ENCODE measurements at regions not wholly inside any gene's neighbourhood (a gene's known extent, or its start where the extent isn't known, plus 50 kb on each side); places are given as distances from the start of the nearest gene placed in this dataset.

- Histone ChIP-seq H3K27me3 (ENCODE audit: low read depth) (no peaks in the 10 kb centered on the region), H3K4me1 (peaks cover 20% of the 10 kb centered on the region), H3K27ac (replicated peaks) (peak overlapping the region; percentile 66), H3K9me3 (replicated peaks) (no peaks in the 10 kb centered on the region), H3K36me3 (no peaks in the 10 kb centered on the region), H3K4me3 (no peak overlapping the region)
- DNase-seq: no peak
- intact Hi-C loops (cut with micrococcal nuclease): no loop called here
- TF ChIP-seq CTCF (IDR thresholded peaks at IDR 0.05; ENCODE audit: borderline replicate concordance): no peak
Observed at GRCh38 chr5:89041249-89041779, 158.3 kb upstream of the MEF2C start.

- Histone ChIP-seq H3K9me3 (replicated peaks) (no peaks in the 10 kb centered on the region), H3K4me3 (no peak overlapping the region), H3K4me1 (peaks cover 15% of the 10 kb centered on the region), H3K36me3 (no peaks in the 10 kb centered on the region), H3K27ac (replicated peaks) (peak overlapping the region; percentile 51), H3K27me3 (ENCODE audit: low read depth) (no peaks in the 10 kb centered on the region)
- intact Hi-C loops (cut with micrococcal nuclease): loop anchor here (10.0 kb wide), 1 partner anchor 142 kb away; no protein-coding TSS in a partner anchor
- no peak for DNase-seq
- no peak for TF ChIP-seq CTCF (IDR thresholded peaks at IDR 0.05; ENCODE audit: borderline replicate concordance)
Observed at GRCh38 chr5:89036704-89037489, 153.9 kb upstream of the MEF2C start.

GRCh38 chr5:89036166-89036565 lies 153.2 kb upstream of the MEF2C start:
- Histone ChIP-seq H3K27me3 (ENCODE audit: low read depth) (no peaks in the 10 kb centered on the region), H3K4me1 (peaks cover 9% of the 10 kb centered on the region), H3K27ac (replicated peaks) (peak overlapping the region; percentile 51), H3K4me3 (no peak overlapping the region), H3K9me3 (replicated peaks) (no peaks in the 10 kb centered on the region), H3K36me3 (no peaks in the 10 kb centered on the region)
- intact Hi-C loops (cut with micrococcal nuclease): loop anchor here (10.0 kb wide), 1 partner anchor 141 kb away; no protein-coding TSS in a partner anchor
- DNase-seq: no peak
- TF ChIP-seq CTCF (IDR thresholded peaks at IDR 0.05; ENCODE audit: borderline replicate concordance): no peak

- DNase-seq: no peak
- H3K4me1 ChIP-seq: peaks cover 4% of the 10 kb centered on the region
- no peak overlapping the region for H3K4me3 ChIP-seq
- intact Hi-C loops (cut with micrococcal nuclease): loop anchor here (10.0 kb wide), 1 partner anchor 140 kb away; no protein-coding TSS in a partner anchor
- H3K36me3 ChIP-seq: no peaks in the 10 kb centered on the region
- no peak for TF ChIP-seq CTCF (IDR thresholded peaks at IDR 0.05; ENCODE audit: borderline replicate concordance)
- no peaks in the 10 kb centered on the region for H3K9me3 ChIP-seq (replicated peaks)
- no peak overlapping the region for H3K27ac ChIP-seq (replicated peaks)
- H3K27me3 ChIP-seq (ENCODE audit: low read depth): no peaks in the 10 kb centered on the region
Observed at GRCh38 chr5:89034588-89034987, 151.6 kb upstream of the MEF2C start.

DNA sequence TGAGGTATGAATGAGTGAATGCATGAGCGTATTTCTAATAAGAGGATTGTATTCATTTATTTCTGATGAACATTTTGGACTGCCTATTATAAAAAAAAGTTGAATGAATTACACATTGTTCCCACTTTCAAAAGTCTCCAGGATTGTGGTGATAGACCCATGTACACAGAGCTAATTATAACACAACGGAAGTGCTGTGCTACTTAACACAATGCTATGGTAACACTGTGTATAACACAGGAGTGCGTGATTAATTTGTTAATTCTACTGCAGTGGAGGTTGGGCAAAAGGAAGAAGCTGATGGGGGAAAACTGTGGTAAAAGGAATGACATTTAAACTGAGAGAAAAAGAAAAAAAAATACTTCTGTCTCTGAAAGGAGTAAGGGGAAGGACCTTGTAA lies 147.8 kb upstream of the MEF2C start:
- intact Hi-C loops (cut with micrococcal nuclease): loop anchor here (10.0 kb wide), 1 partner anchor 136 kb away; no protein-coding TSS in a partner anchor
- H3K27me3 ChIP-seq (ENCODE audit: low read depth): no peaks in the 10 kb centered on the region
- no peak overlapping the region for H3K27ac ChIP-seq (replicated peaks)
- no peaks in the 10 kb centered on the region for H3K9me3 ChIP-seq (replicated peaks)
- no peak overlapping the region for H3K4me3 ChIP-seq
- no peak for TF ChIP-seq CTCF (IDR thresholded peaks at IDR 0.05; ENCODE audit: borderline replicate concordance)
- H3K4me1 ChIP-seq: no peaks in the 10 kb centered on the region
- H3K36me3 ChIP-seq: no peaks in the 10 kb centered on the region
- no peak for DNase-seq

Data from left ventricle myocardium inferior (tissue), 1 donor.